ENCODE measurements at regions not wholly inside any gene's neighbourhood (a gene's known extent, or its start where the extent isn't known, plus 50 kb on each side); places are given as distances from the start of the nearest gene placed in this dataset.

DNA sequence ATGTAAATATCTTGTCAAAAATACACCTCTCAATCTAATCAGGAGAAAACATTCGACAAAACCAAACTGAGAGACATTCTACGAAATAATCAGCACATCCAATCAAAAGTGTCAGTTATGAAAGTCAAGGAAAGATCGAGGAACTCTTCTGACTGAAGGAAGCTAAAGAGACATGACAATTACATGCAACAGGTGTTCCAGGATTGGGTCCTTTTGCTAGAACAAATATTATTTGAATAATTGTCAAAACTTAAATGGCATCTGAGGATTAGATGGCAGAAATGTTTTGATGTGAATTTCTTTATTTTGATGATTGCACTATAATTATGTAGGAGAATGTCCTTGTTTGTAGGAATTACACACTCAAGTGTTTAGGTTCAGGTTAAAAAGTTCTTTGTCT lies 124.1 kb upstream of the HES1 start:
- Histone ChIP-seq H2AK5ac (ENCODE audit: low read length) (no peak overlapping the region), H3K23ac (ENCODE audit: low read length) (no peak overlapping the region), H3K18ac (ENCODE audit: low read length) (no peak overlapping the region), H3K79me1 (ENCODE audit: low read length) (no peaks in the 10 kb centered on the region), H3K4ac (ENCODE audit: low read depth, low read length) (no peak overlapping the region), H3K4me1 (ENCODE audit: control insufficient read depth in 1 of 2, insufficient read depth in 2 of 2, low read length in 2 of 2) (no peaks in the 10 kb centered on the region), H3K79me2 (ENCODE audit: control insufficient read depth, insufficient read depth, low read length, poor library complexity) (no peaks in the 10 kb centered on the region), H3K14ac (ENCODE audit: low read length) (no peak overlapping the region), H2BK5ac (ENCODE audit: low read depth, low read length, poor library complexity) (no peak overlapping the region), H2BK12ac (ENCODE audit: low read length) (no peak overlapping the region), H2BK120ac (ENCODE audit: insufficient read depth, low read length, poor library complexity) (no peak overlapping the region), H3K27ac (ENCODE audit: low read depth, low read length) (no peak overlapping the region), H3K27me3 (ENCODE audit: insufficient read depth, low read length) (no peaks in the 10 kb centered on the region), H4K91ac (ENCODE audit: low read depth, low read length) (no peak overlapping the region), H3K4me3 (ENCODE audit: low read depth, low read length) (no peak overlapping the region), H3K4me2 (ENCODE audit: low read length) (no peak overlapping the region), H4K12ac (ENCODE audit: low read depth, low read length) (no peak overlapping the region), H4K8ac (ENCODE audit: low read depth, low read length) (no peak overlapping the region), H3K9me3 (ENCODE audit: insufficient read depth, low read depth, low read length) (no peaks in the 10 kb centered on the region), H3K36me3 (ENCODE audit: control insufficient read depth in 1 of 2, insufficient read depth in 2 of 2, low read length in 2 of 2) (no peaks in the 10 kb centered on the region), H3K9ac (ENCODE audit: low read length) (no peak overlapping the region), H2AFZ (ENCODE audit: insufficient read depth, low read length, poor library complexity) (no peak overlapping the region)
- no peak for DNase-seq
- no CpG with 5 or more reads among the region's 3 CpGs for WGBS (ENCODE audit: extremely low coverage, insufficient coverage, insufficient read length)

DNA sequence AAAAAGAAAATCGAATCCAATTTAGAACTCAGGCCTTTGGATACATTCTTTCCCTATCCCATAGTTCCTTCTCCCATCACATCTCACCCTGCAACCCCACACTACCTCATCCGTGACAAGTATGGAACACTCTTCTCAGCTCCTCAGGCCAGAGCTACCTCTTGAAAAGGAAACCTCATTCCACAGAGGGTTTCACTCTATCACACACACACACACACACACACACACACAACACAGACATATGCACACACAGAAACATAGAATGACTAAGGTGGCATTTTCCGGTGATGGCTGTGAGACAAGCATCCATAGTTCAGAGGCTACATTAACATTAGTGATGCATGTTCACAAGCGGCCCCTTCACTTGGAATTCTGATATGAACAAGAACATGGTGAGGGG lies 122.0 kb upstream of the HES1 start:
- no peak overlapping the region for H4K91ac ChIP-seq (ENCODE audit: low read depth, low read length)
- no peak overlapping the region for H2BK12ac ChIP-seq (ENCODE audit: low read length)
- no peak overlapping the region for H4K8ac ChIP-seq (ENCODE audit: low read depth, low read length)
- no peak overlapping the region for H2AFZ ChIP-seq (ENCODE audit: insufficient read depth, low read length, poor library complexity)
- H2AK5ac ChIP-seq (ENCODE audit: low read length), result no peak overlapping the region
- no peak overlapping the region for H2BK5ac ChIP-seq (ENCODE audit: low read depth, low read length, poor library complexity)
- no peaks in the 10 kb centered on the region for H3K4me1 ChIP-seq (ENCODE audit: control insufficient read depth in 1 of 2, insufficient read depth in 2 of 2, low read length in 2 of 2)
- no peak overlapping the region for H2BK120ac ChIP-seq (ENCODE audit: insufficient read depth, low read length, poor library complexity)
- no peak overlapping the region for H3K9ac ChIP-seq (ENCODE audit: low read length)
- H3K23ac ChIP-seq (ENCODE audit: low read length), result no peak overlapping the region
- no peak overlapping the region for H3K4me2 ChIP-seq (ENCODE audit: low read length)
- H3K79me1 ChIP-seq (ENCODE audit: low read length), result no peaks in the 10 kb centered on the region
- H4K12ac ChIP-seq (ENCODE audit: low read depth, low read length), result no peak overlapping the region
- H3K4ac ChIP-seq (ENCODE audit: low read depth, low read length), result no peak overlapping the region
- no peaks in the 10 kb centered on the region for H3K79me2 ChIP-seq (ENCODE audit: control insufficient read depth, insufficient read depth, low read length, poor library complexity)
- no CpG with 5 or more reads among the region's 4 CpGs for WGBS (ENCODE audit: extremely low coverage, insufficient coverage, insufficient read length)
- DNase-seq, result no peak
- no peaks in the 10 kb centered on the region for H3K27me3 ChIP-seq (ENCODE audit: insufficient read depth, low read length)
- H3K9me3 ChIP-seq (ENCODE audit: insufficient read depth, low read depth, low read length), result no peaks in the 10 kb centered on the region
- H3K27ac ChIP-seq (ENCODE audit: low read depth, low read length), result no peak overlapping the region
- no peak overlapping the region for H3K4me3 ChIP-seq (ENCODE audit: low read depth, low read length)
- H3K14ac ChIP-seq (ENCODE audit: low read length), result no peak overlapping the region
- H3K36me3 ChIP-seq (ENCODE audit: control insufficient read depth in 1 of 2, insufficient read depth in 2 of 2, low read length in 2 of 2), result no peaks in the 10 kb centered on the region
- no peak overlapping the region for H3K18ac ChIP-seq (ENCODE audit: low read length)

DNA sequence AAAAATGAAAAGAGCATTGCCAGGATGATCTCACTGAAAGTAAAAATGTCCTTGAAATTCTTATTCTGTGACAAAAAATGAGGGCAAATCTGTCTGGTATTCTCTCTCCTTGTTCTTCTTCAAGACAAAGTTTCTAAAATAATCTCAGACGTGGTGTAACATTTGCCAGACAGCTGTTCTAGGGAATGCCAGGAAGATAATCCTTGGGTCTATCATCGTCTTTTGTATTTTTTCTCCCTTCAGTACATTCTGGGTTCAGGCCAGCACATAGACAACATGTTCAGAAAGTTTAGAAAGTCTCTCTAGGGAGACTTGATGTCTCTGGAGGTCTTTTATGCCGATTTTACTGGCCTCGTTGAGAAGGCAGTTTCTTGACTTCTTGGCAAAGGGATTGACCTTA lies 121.2 kb upstream of the HES1 start:
- H3K79me1 ChIP-seq (ENCODE audit: low read length), result no peaks in the 10 kb centered on the region
- H2BK5ac ChIP-seq (ENCODE audit: low read depth, low read length, poor library complexity), result no peak overlapping the region
- no peaks in the 10 kb centered on the region for H3K27me3 ChIP-seq (ENCODE audit: insufficient read depth, low read length)
- H3K4me2 ChIP-seq (ENCODE audit: low read length), result no peak overlapping the region
- no peak overlapping the region for H4K91ac ChIP-seq (ENCODE audit: low read depth, low read length)
- no peaks in the 10 kb centered on the region for H3K4me1 ChIP-seq (ENCODE audit: control insufficient read depth in 1 of 2, insufficient read depth in 2 of 2, low read length in 2 of 2)
- no peak overlapping the region for H3K4me3 ChIP-seq (ENCODE audit: low read depth, low read length)
- H3K79me2 ChIP-seq (ENCODE audit: control insufficient read depth, insufficient read depth, low read length, poor library complexity), result no peaks in the 10 kb centered on the region
- no peak overlapping the region for H4K8ac ChIP-seq (ENCODE audit: low read depth, low read length)
- H3K36me3 ChIP-seq (ENCODE audit: control insufficient read depth in 1 of 2, insufficient read depth in 2 of 2, low read length in 2 of 2), result no peaks in the 10 kb centered on the region
- H3K23ac ChIP-seq (ENCODE audit: low read length), result no peak overlapping the region
- no peak overlapping the region for H2BK120ac ChIP-seq (ENCODE audit: insufficient read depth, low read length, poor library complexity)
- DNase-seq, result no peak
- no peak overlapping the region for H2BK12ac ChIP-seq (ENCODE audit: low read length)
- no peak overlapping the region for H2AFZ ChIP-seq (ENCODE audit: insufficient read depth, low read length, poor library complexity)
- H4K12ac ChIP-seq (ENCODE audit: low read depth, low read length), result no peak overlapping the region
- no peaks in the 10 kb centered on the region for H3K9me3 ChIP-seq (ENCODE audit: insufficient read depth, low read depth, low read length)
- H3K4ac ChIP-seq (ENCODE audit: low read depth, low read length), result no peak overlapping the region
- no peak overlapping the region for H3K9ac ChIP-seq (ENCODE audit: low read length)
- H3K27ac ChIP-seq (ENCODE audit: low read depth, low read length), result no peak overlapping the region
- no peak overlapping the region for H2AK5ac ChIP-seq (ENCODE audit: low read length)
- H3K14ac ChIP-seq (ENCODE audit: low read length), result no peak overlapping the region
- H3K18ac ChIP-seq (ENCODE audit: low read length), result no peak overlapping the region
- no CpG with 5 or more reads among the region's 4 CpGs for WGBS (ENCODE audit: extremely low coverage, insufficient coverage, insufficient read length)

DNA sequence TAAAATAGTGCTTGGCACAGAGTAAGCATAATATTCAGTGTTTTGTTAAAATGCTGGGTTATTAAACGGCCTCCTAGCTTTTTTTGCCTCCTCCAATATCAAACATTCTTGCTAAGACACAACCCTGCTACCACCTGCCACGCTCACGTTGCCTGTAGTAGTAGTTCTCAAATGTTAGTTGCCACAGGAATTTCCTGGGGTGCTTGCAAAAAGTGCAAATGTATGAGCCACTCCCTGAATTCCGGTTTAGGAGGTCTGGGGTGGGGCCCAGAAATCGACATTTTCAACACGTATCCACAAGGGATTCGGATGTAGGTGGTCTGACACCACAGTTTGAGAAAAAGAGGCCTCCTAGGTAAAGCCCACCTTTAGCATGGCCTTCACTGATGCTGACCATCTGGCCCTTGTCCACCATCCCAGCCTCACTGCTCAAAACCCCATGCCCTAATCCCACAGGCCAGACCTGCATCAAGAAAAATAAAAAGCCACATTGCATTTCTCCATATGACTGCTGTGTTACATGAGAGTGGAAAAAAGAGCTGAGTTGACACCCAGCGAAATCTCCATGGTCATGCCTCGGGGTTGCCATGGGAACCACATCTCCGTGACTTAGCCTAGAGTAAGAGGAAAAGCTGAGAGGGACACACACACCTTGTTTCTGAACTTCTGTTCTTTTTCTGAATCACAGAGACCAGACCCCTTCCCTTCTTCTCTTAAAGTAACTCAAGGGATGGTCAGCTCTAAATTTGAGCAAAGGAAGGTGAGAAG lies 116.4 kb upstream of the HES1 start:
- WGBS (ENCODE audit: extremely low coverage, insufficient coverage, insufficient read length), result no CpG with 5 or more reads among the region's 10 CpGs
- Histone ChIP-seq H2BK12ac (ENCODE audit: low read length) (no peak overlapping the region), H3K4me3 (ENCODE audit: low read depth, low read length) (no peak overlapping the region), H3K14ac (ENCODE audit: low read length) (no peak overlapping the region), H4K91ac (ENCODE audit: low read depth, low read length) (no peak overlapping the region), H3K36me3 (ENCODE audit: control insufficient read depth in 1 of 2, insufficient read depth in 2 of 2, low read length in 2 of 2) (no peaks in the 10 kb centered on the region), H4K8ac (ENCODE audit: low read depth, low read length) (no peak overlapping the region), H2AK5ac (ENCODE audit: low read length) (no peak overlapping the region), H3K4ac (ENCODE audit: low read depth, low read length) (no peak overlapping the region), H4K12ac (ENCODE audit: low read depth, low read length) (no peak overlapping the region), H2BK5ac (ENCODE audit: low read depth, low read length, poor library complexity) (no peak overlapping the region), H3K4me2 (ENCODE audit: low read length) (no peak overlapping the region), H3K27me3 (ENCODE audit: insufficient read depth, low read length) (no peaks in the 10 kb centered on the region), H2BK120ac (ENCODE audit: insufficient read depth, low read length, poor library complexity) (no peak overlapping the region), H3K18ac (ENCODE audit: low read length) (no peak overlapping the region), H3K79me1 (ENCODE audit: low read length) (no peaks in the 10 kb centered on the region), H2AFZ (ENCODE audit: insufficient read depth, low read length, poor library complexity) (no peak overlapping the region), H3K27ac (ENCODE audit: low read depth, low read length) (no peak overlapping the region), H3K79me2 (ENCODE audit: control insufficient read depth, insufficient read depth, low read length, poor library complexity) (no peaks in the 10 kb centered on the region), H3K9me3 (ENCODE audit: insufficient read depth, low read depth, low read length) (no peaks in the 10 kb centered on the region), H3K4me1 (ENCODE audit: control insufficient read depth in 1 of 2, insufficient read depth in 2 of 2, low read length in 2 of 2) (peaks cover 0 to 2% of the 10 kb centered on the region in 2 experiments), H3K23ac (ENCODE audit: low read length) (no peak overlapping the region), H3K9ac (ENCODE audit: low read length) (no peak overlapping the region)
- DNase-seq, result no peak
